AG09319 (cell line): ENCODE measurements at regions not wholly inside any gene's neighbourhood (a gene's known extent, or its start where the extent isn't known, plus 50 kb on each side); places are given as distances from the start of the nearest gene placed in this dataset.

Experiments
- DNase-seq: peaks from one replicate; pipeline ENCODE4 v3.0.0-alpha.2; 2010; ENCODE audit warnings: low read depth; ENCODE audit errors: extremely low read depth
- TF ChIP-seq, protein P1 (sequence below): IDR thresholded peaks from 2 replicates; pipeline ENCODE4 v1.5.1; 2011; ENCODE audit warnings: low read depth, mild to moderate bottlenecking, inconsistent platforms, low read length, moderate library complexity

DNA sequence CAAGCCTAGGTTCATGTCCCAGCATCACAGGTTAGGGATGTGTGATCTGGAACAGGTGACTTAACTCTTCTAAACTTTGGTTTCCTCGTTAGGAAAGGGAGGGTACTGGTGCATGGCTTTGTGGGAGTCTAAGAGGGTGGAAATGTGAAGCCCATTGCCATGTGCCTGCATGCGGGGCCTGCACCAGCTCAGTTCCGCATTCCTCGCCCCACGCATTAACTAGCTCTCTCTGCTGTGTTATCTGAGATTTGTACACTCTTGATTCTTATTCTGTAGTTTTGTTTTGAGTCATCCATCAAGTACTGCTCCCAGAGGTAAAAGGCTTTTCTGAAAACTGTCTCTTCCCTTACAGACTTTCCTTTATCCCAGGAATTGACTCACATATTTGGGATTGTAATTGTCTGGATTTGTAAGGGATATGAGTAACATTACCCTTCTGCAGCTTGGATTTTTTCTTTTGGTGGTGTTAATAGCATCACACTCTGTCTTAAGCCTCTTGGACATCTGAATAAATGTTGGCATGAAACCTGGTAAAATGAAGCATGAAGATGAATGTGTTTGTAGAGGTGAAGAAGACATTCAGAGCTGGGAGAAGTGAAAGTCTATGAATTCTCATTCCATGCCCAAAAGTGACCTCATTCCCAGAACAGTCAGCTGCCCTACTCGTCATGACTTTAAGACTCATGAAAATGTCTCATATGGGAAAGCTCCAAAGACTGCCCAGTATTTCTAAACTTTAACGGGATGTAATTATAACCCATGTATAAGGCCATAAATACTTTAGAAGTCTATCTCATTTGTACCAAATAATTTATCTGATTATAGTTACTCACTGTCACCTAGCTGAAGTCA lies 357.3 kb downstream of the FOXA2 start:
- DNase-seq, result no peak
- TF ChIP-seq, protein P1, sequence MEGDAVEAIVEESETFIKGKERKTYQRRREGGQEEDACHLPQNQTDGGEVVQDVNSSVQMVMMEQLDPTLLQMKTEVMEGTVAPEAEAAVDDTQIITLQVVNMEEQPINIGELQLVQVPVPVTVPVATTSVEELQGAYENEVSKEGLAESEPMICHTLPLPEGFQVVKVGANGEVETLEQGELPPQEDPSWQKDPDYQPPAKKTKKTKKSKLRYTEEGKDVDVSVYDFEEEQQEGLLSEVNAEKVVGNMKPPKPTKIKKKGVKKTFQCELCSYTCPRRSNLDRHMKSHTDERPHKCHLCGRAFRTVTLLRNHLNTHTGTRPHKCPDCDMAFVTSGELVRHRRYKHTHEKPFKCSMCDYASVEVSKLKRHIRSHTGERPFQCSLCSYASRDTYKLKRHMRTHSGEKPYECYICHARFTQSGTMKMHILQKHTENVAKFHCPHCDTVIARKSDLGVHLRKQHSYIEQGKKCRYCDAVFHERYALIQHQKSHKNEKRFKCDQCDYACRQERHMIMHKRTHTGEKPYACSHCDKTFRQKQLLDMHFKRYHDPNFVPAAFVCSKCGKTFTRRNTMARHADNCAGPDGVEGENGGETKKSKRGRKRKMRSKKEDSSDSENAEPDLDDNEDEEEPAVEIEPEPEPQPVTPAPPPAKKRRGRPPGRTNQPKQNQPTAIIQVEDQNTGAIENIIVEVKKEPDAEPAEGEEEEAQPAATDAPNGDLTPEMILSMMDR, result no peak

DNA sequence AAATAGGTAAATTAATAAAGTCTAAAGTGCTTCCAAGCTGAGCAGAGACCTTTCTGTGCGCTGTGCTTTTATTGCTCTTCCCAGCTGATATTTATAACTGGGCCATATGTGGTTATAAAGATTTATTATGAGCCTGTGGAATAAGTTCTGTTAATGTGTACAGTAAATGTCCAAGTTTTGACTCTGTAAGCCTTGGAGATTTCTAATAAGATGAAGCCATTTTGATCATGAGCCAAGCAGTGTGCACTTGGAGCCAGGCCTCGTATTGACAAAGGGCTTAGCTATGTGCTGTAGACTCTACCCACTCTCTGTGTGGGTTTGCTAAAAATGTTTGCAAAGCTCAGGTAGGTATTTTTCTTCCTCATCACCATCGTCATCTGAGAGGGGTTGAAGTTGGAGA lies 361.1 kb downstream of the FOXA2 start:
- DNase-seq, result no peak

DNA sequence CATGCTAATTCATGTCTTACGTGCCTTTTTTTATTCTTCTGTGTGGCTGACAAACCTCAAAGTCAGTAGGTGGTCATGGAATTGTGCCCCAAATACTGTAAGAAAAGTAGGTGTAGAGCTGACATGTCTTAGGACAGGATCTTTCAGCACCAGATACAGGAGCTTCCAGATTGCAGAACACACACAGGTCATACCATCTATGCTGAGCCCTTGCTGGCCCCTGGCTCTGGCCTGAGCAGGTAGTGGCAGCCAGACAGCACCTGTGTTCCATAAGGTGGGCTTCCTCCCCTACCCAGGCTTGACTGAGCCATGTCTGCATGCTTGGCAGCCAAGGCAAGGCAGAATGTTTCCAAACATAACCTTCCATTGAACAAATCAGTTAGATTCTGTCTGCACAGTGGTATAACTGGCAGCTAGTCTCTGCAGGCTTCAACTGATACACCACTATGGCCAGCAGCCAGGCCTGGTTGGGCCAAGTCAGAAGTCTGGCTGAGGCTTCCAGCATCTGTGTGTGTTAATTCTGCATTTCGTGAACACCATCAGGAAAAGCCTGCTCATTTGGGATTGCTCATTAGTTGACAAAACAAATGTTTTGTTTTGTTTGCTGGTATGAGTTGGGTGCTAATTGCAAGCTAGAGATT lies 366.5 kb downstream of the FOXA2 start:
- TF ChIP-seq, protein P1, result no peak
- DNase-seq, result no peak

More for the DNA sequence above, 361.1 kb downstream of the FOXA2 start:
- TF ChIP-seq, protein P1, result no peak

DNA sequence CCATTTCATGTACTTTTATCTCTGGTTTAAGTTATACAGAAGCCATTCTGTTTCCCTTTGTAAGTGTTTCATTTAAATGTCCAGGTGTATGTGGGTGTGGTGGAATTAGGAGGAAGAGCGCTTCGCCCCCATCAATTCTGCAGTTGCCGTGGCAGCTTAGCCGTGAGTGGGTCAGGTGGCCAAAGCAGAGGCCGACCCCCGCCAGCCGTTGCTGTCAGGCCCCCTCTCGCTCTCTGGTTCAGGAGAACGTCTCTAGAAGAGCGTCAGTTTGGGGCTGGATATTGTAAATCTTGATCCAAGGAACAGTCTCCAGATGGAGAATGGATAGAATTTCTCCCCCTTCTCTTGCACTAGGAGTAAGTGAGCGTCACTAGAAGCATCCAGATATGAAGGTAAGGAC lies 367.4 kb downstream of the FOXA2 start:
- TF ChIP-seq, protein P1, result no peak
- DNase-seq, result no peak

DNA sequence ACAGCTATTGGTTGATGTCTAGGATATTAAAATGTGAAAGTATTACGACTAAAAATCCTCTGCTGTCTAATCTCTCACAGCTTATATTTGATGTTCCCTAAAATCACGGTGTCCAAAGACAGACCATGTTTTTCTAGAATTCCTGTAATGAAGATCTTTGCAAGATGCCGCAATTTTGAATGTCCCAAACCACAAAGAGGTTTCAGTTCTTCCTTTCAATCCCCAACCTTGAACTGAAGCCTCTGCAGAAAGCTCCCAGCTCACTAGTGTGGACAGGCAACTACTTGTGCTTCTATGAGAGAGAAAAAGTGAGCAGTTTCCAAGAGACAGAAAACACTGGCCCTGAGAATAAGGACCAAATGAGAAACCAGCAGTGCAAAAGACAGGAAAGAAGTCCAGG lies 370.1 kb downstream of the FOXA2 start:
- no peak for DNase-seq
- TF ChIP-seq, protein P1, result no peak

DNA sequence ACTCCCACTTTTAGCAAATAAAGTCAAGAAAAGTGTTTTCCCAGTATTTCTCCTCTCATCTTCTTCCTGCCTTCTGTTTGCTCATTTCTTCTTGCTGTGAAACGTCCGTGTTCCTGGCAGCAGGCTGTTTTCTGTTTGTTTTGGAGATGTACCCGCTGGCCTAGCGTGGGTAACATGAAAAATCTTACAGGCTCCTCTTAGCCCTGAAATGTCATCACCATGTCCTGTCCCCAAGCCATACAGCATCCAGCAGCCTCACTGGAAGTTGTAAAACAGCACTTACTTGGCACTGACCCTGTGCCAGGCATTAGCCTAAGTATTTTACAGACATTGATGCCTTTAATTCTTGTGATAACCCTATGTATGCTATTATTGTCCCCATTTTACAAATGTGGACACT lies 371.1 kb downstream of the FOXA2 start:
- DNase-seq, result no peak
- TF ChIP-seq, protein P1, result no peak

DNA sequence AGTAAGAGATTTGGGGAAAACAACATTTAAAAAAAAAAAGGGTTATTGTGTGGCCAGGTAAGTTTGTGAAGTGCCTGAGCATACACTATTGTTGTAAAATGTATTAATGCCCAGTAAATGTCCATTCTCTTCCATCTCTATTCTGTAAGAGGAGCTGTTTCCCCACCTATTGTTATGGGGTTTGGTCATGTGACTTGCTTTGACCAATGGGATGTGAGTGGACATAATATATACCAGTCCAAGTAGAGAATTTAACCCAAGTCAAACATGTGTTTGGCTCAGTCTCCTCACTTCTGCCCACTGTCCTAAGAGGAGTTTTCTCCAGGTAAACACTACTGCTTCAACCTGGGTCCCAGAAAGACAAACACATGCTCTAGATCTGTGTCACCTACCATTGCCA lies 377.1 kb downstream of the FOXA2 start:
- DNase-seq, result no peak
- TF ChIP-seq, protein P1, result no peak
